ENCODE measurements at regions not wholly inside any gene's neighbourhood (a gene's known extent, or its start where the extent isn't known, plus 50 kb on each side); places are given as distances from the start of the nearest gene placed in this dataset.
A peak's percentile ranks its signal among the peaks of the same experiment; 100 is the strongest.

DNA sequence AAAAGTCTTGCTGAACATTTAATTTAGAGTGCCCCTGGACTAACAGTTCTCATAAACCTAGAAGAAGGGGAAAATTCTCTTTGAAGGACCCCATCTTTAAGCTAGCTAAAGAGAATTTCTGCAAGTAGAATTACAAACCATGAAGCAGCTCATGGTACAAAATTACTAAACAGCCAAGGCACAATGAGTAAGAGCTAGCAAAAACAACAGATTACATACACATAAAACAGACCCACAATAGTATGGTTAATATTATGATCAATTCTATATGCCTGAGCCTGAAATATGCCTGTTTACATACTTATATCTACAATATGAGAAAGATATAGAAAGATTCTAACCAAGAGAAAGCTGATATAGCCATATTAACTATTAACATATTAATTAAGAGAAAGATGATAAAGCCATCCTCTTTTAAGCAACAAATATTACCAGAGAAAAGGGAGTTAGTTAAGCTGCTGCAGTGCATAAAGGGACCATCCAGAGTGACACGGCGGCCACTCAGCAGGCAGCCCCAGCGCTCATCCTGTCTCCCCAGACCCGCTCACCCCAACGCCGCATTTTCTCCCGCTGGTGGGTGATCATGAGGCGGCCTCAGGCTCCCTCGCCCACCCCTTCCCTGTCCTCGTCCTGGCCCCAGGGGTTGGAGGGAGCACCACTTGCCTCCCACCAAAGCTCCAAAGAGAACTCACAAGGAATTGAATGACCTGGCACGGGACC is 98.4 kb upstream of the CARMIL1 start:
- Histone ChIP-seq H3K4me1 (ENCODE audit: insufficient read depth, low read length, poor library complexity, severe bottlenecking) (peaks cover 16% of the 10 kb centered on the region), H3K4me2 (ENCODE audit: low read depth, low read length, poor library complexity, severe bottlenecking) (no peak overlapping the region), H3K9me2 (replicated peaks; ENCODE audit: low read depth, low read length) (no peaks in the 10 kb centered on the region), H3K27me3 (ENCODE audit: insufficient read depth, low read length, poor library complexity, severe bottlenecking) (no peaks in the 10 kb centered on the region), H4K20me1 (ENCODE audit: insufficient read depth, low read length, poor library complexity, severe bottlenecking) (no peaks in the 10 kb centered on the region), H3K4me3 (ENCODE audit: low read length, poor library complexity, severe bottlenecking) (no peak overlapping the region), H3K79me2 (ENCODE audit: insufficient read depth, low read length) (no peaks in the 10 kb centered on the region), H3K36me3 (ENCODE audit: insufficient read depth, low read length) (no peaks in the 10 kb centered on the region), H3K9me3 (ENCODE audit: insufficient read depth, low read depth, low read length) (no peaks in the 10 kb centered on the region), H3F3A (ENCODE audit: low read depth) (no peaks in the 10 kb centered on the region), H3K9ac (ENCODE audit: low read depth, low read length, poor library complexity, severe bottlenecking) (no peak overlapping the region), H2AFZ (ENCODE audit: low read length) (no peak overlapping the region; the same call in 1 of the 2 replicates)
- TF ChIP-seq EZH2phosphoT487 (IDR thresholded peaks at IDR 0.05; ENCODE audit: borderline replicate concordance) = no peak
- TF ChIP-seq CTCF (conservative IDR thresholded peaks at IDR 0.05; ENCODE audit: low read length) = no peak

DNA sequence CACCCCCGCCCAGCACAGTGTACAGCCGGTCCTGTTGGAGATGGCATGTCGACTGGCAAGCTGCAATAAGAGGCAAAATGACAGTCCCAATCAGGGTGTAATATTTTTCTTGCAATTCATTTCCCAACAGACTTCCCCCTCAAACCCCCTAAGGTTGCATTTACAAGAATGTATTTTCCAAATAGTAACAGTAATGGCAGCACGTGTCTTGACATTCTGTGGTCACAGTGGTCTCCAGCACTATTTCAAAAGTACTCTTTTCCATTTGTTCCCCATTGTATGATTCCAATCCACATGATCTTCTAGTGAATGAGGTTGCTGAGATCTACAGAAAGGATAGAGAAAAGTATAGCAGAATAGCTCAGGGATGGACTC is 97.8 kb upstream of the CARMIL1 start:
- Histone ChIP-seq H3F3A (ENCODE audit: low read depth) (no peaks in the 10 kb centered on the region), H3K9me3 (ENCODE audit: insufficient read depth, low read depth, low read length) (no peaks in the 10 kb centered on the region), H3K9ac (ENCODE audit: low read depth, low read length, poor library complexity, severe bottlenecking) (no peak overlapping the region), H3K36me3 (ENCODE audit: insufficient read depth, low read length) (no peaks in the 10 kb centered on the region), H3K27me3 (ENCODE audit: insufficient read depth, low read length, poor library complexity, severe bottlenecking) (no peaks in the 10 kb centered on the region), H3K79me2 (ENCODE audit: insufficient read depth, low read length) (no peaks in the 10 kb centered on the region), H3K4me1 (ENCODE audit: insufficient read depth, low read length, poor library complexity, severe bottlenecking) (peaks cover 11% of the 10 kb centered on the region), H4K20me1 (ENCODE audit: insufficient read depth, low read length, poor library complexity, severe bottlenecking) (no peaks in the 10 kb centered on the region), H2AFZ (ENCODE audit: low read length) (no peak overlapping the region), H3K9me2 (replicated peaks; ENCODE audit: low read depth, low read length) (no peaks in the 10 kb centered on the region), H3K4me2 (ENCODE audit: low read depth, low read length, poor library complexity, severe bottlenecking) (no peak overlapping the region), H3K4me3 (ENCODE audit: low read length, poor library complexity, severe bottlenecking) (no peak overlapping the region)
- no peak for TF ChIP-seq CTCF (conservative IDR thresholded peaks at IDR 0.05; ENCODE audit: low read length)
- no peak for TF ChIP-seq EZH2phosphoT487 (IDR thresholded peaks at IDR 0.05; ENCODE audit: borderline replicate concordance)

- H3K9ac ChIP-seq (ENCODE audit: low read depth, low read length, poor library complexity, severe bottlenecking) = no peak overlapping the region
- H4K20me1 ChIP-seq (ENCODE audit: insufficient read depth, low read length, poor library complexity, severe bottlenecking) = no peaks in the 10 kb centered on the region
- H3K36me3 ChIP-seq (ENCODE audit: insufficient read depth, low read length) = no peaks in the 10 kb centered on the region
- no peak overlapping the region for H3K4me3 ChIP-seq (ENCODE audit: low read length, poor library complexity, severe bottlenecking)
- H3K9me2 ChIP-seq (replicated peaks; ENCODE audit: low read depth, low read length) = no peaks in the 10 kb centered on the region
- no peaks in the 10 kb centered on the region for H3K79me2 ChIP-seq (ENCODE audit: insufficient read depth, low read length)
- H3K9me3 ChIP-seq (ENCODE audit: insufficient read depth, low read depth, low read length) = no peaks in the 10 kb centered on the region
- H3K4me1 ChIP-seq (ENCODE audit: insufficient read depth, low read length, poor library complexity, severe bottlenecking) = peaks cover 7% of the 10 kb centered on the region
- H3K4me2 ChIP-seq (ENCODE audit: low read depth, low read length, poor library complexity, severe bottlenecking) = peak overlapping the region; percentile 37
- no peaks in the 10 kb centered on the region for H3K27me3 ChIP-seq (ENCODE audit: insufficient read depth, low read length, poor library complexity, severe bottlenecking)
- H3F3A ChIP-seq (ENCODE audit: low read depth) = no peaks in the 10 kb centered on the region
- TF ChIP-seq CTCF (conservative IDR thresholded peaks at IDR 0.05; ENCODE audit: low read length) (peak; percentile 39; the same call in 1 of the 2 replicates), EZH2phosphoT487 (IDR thresholded peaks at IDR 0.05; ENCODE audit: borderline replicate concordance) (no peak)
- H2AFZ ChIP-seq (ENCODE audit: low read length) = peak overlapping the region; percentile 35; the same call in 1 of the 2 replicates
These were observed 97.3 kb upstream of the CARMIL1 start for GRCh38 chr6:25181923-25182322.

All from Loucy (cell line).